MM.1S (cell line): ENCODE measurements at regions not wholly inside any gene's neighbourhood (a gene's known extent, or its start where the extent isn't known, plus 50 kb on each side); places are given as distances from the start of the nearest gene placed in this dataset.

Experiments used
- CTCF ChIP-seq: fragments of 300-600 bp; sonication (generic); IDR thresholded peaks from 2 replicates; pipeline ENCODE4 v1.5.1; 2016; ENCODE audit warnings: antibody characterized with exemption, low read length, mixed read lengths
- EZH2 ChIP-seq: fragments of 300-600 bp; sonication (generic); optimal IDR thresholded peaks from 2 replicates; pipeline ENCODE3; 2017; ENCODE audit warnings: low read depth, mild to moderate bottlenecking, antibody characterized with exemption, low read length, mixed read lengths

GRCh38 chr10:1933215-1933614 lies 195.9 kb upstream of the ADARB2 start:
- TF ChIP-seq CTCF (no peak), EZH2 (no peak)
